Prostate gland (tissue), 2 donors: ENCODE measurements at regions not wholly inside any gene's neighbourhood (a gene's known extent, or its start where the extent isn't known, plus 50 kb on each side); places are given as distances from the start of the nearest gene placed in this dataset.

ENCODE experiments used
- DNase-seq: peaks from one replicate; pipeline ENCODE4 v3.0.0-alpha.2; 2019; ENCODE audit warnings: low spot score
- H3K27ac ChIP-seq, 2 donors: fragments of 200-600 bp; sonication (generic); 2 replicates each; pipeline ENCODE4 v1.5.1; 2017 to 2019
- H3K27me3 ChIP-seq: fragments of 200-600 bp; sonication (generic); replicated peaks from 2 replicates; pipeline ENCODE4 v1.5.1; 2019; ENCODE audit not compliant: insufficient read depth
- H3K36me3 ChIP-seq, 2 donors: fragments of 200-600 bp; sonication (generic); 1 replicate in 1 of 2; 2 replicates in 1 of 2; pipeline versions ENCODE4 v1.5.1 to v1.8.1; 2017 to 2019
- H3K4me1 ChIP-seq: fragments of 200-600 bp; sonication (generic); replicated peaks from 2 replicates; pipeline ENCODE4 v1.5.1; 2019
- H3K4me3 ChIP-seq, 2 donors: fragments of 200-600 bp; sonication (generic); 2 replicates each; pipeline ENCODE4 v1.5.1; 2017 to 2019
- H3K9me3 ChIP-seq: fragments of 200-600 bp; sonication (generic); 2 replicates; pipeline ENCODE4 v1.5.1; 2017
- CTCF ChIP-seq, 4 experiments: fragments of 200-600 bp in 2 of 4; fragments of 450-650 bp in 2 of 4; sonication (generic) in 2 of 4; IDR thresholded peaks; 1 replicate in 3 of 4; 2 replicates in 1 of 4; pipeline ENCODE4 v1.5.1; 2016 to 2019; ENCODE audit warnings: antibody characterized with exemption in 4 of 4, mild to moderate bottlenecking in 2 of 4, moderate library complexity in 2 of 4
- POLR2A ChIP-seq: fragments of 450-650 bp; IDR thresholded peaks from one replicate; pipeline ENCODE4 v1.6.1; 2016; ENCODE audit warnings: antibody characterized with exemption, mild to moderate bottlenecking
- POLR2AphosphoS5 ChIP-seq: sonication (generic); formaldehyde crosslinking; IDR thresholded peaks from one replicate; pipeline ENCODE4 v1.6.1; 2017; ENCODE audit warnings: antibody characterized with exemption
- WGBS: methylation state at CpG from one replicate; pipeline ENCODE4 v1.1.5; 2018; 5-methylcytosine and 5-hydroxymethylcytosine counted together
- intact Hi-C: fragments of 100-400 bp; cut with DNase I; formaldehyde crosslinking; loops from one replicate; pipeline ENCODE4 v1.14.2; 2022

- Histone ChIP-seq H3K4me1 (no peaks in the 10 kb centered on the region), H3K27me3 (no peaks in the 10 kb centered on the region), H3K27ac (no peak overlapping the region), H3K9me3 (no peaks in the 10 kb centered on the region), H3K36me3 (no peaks in the 10 kb centered on the region), H3K4me3 (no peak overlapping the region)
- TF ChIP-seq POLR2A (no peak), CTCF (IDR thresholded peaks at IDR 0.05) (no peak), POLR2AphosphoS5 (no peak)
- intact Hi-C loops, result no loop called here
- DNase-seq, result no peak
- 79% methylated on average over 3 of the region's 3 CpGs for WGBS
These were observed 120.5 kb upstream of the ZWINT start for GRCh38 chr10:56481521-56482091.

DNA sequence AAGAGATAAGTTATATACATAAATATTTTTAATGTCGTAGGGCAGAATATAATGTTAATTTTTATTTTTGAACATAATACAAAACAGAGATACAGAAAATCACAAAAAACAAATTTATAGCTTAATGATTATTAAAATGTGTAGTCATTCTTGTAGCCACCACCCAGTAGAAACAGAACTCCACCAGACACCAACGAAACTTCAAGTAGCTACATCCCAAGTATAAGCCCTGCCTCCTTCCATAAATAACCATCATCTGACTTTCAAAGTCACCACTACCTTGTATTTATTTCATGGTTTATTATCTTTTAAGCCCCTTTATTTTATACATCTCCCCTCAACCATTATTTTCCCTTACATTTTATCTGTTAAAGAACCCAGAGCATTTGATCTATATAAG is 111.9 kb upstream of the ZWINT start:
- Histone ChIP-seq H3K4me3 (no peak overlapping the region), H3K4me1 (no peaks in the 10 kb centered on the region), H3K36me3 (no peaks in the 10 kb centered on the region), H3K27me3 (no peaks in the 10 kb centered on the region), H3K9me3 (no peaks in the 10 kb centered on the region), H3K27ac (no peak overlapping the region)
- intact Hi-C loops, result no loop called here
- DNase-seq, result no peak
- TF ChIP-seq CTCF (IDR thresholded peaks at IDR 0.05) (no peak), POLR2AphosphoS5 (no peak), POLR2A (no peak)
- WGBS, result 84% methylated on average over 2 of the region's 2 CpGs

DNA sequence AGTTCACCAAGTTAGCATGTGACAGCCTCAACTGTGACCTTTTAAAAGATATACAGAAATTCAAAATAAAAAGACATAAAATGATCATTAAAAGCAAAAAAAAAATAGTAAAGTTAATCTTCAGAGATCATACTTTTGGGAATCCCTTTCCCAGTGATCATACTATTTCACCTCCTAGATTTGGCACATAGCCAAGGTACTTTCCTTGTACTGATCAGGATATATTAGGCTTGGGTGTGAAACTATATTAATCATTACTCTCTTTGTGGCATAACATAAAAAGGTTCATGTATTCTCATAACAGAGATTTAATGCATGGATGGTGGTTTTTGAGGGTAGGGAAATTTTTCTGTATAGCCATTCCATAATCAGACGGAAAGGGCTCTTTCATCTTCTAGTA is 109.6 kb upstream of the ZWINT start:
- Histone ChIP-seq H3K4me3 (no peak overlapping the region), H3K27ac (no peak overlapping the region), H3K27me3 (no peaks in the 10 kb centered on the region), H3K9me3 (no peaks in the 10 kb centered on the region), H3K36me3 (no peaks in the 10 kb centered on the region), H3K4me1 (no peaks in the 10 kb centered on the region)
- no peak for TF ChIP-seq CTCF (IDR thresholded peaks at IDR 0.05)
- no peak for TF ChIP-seq POLR2A
- no peak for TF ChIP-seq POLR2AphosphoS5
- no peak for DNase-seq
- intact Hi-C loops, result no loop called here
- 87% methylated on average over 1 of the region's 1 CpG for WGBS

- no peak for DNase-seq
These were observed 108.4 kb upstream of the ZWINT start for GRCh38 chr10:56469482-56469881.

More at GRCh38 chr10:56469482-56469881, 108.4 kb upstream of the ZWINT start:
- no peaks in the 10 kb centered on the region for H3K9me3 ChIP-seq
- H3K4me1 ChIP-seq, result no peaks in the 10 kb centered on the region
- H3K27me3 ChIP-seq, result no peaks in the 10 kb centered on the region
- no peak overlapping the region for H3K4me3 ChIP-seq
- no peak for TF ChIP-seq POLR2AphosphoS5
- no peak for TF ChIP-seq POLR2A
- TF ChIP-seq CTCF (IDR thresholded peaks at IDR 0.05), result no peak
- no peaks in the 10 kb centered on the region for H3K36me3 ChIP-seq
- H3K27ac ChIP-seq, result no peak overlapping the region
- intact Hi-C loops, result no loop called here
